HEK293T (cell line): ENCODE measurements at regions not wholly inside any gene's neighbourhood (a gene's known extent, or its start where the extent isn't known, plus 50 kb on each side); places are given as distances from the start of the nearest gene placed in this dataset.

Source experiments
- BHLHE40 ChIP-seq: fragments of 450-650 bp; IDR thresholded peaks from 2 replicates; pipeline ENCODE4 v1.6.1; 2016; ENCODE audit warnings: mild to moderate bottlenecking, moderate library complexity, borderline replicate concordance
- HDGF ChIP-seq: fragments of 450-650 bp; IDR thresholded peaks from 2 replicates; pipeline ENCODE4 v1.6.1; 2017; ENCODE audit warnings: antibody characterized with exemption, borderline replicate concordance
- NFRKB ChIP-seq: fragments of 450-650 bp; IDR thresholded peaks from 2 replicates; pipeline ENCODE4 v1.6.1; 2016; ENCODE audit warnings: mild to moderate bottlenecking, moderate library complexity
- SUZ12 ChIP-seq: fragments of 450-650 bp; IDR thresholded peaks from 2 replicates; pipeline ENCODE4 v1.6.1; 2016; ENCODE audit warnings: mild to moderate bottlenecking
- TARDBP ChIP-seq: fragments of 450-650 bp; IDR thresholded peaks from 2 replicates; pipeline ENCODE4 v1.6.1; 2016

- TF ChIP-seq NFRKB, result no peak
- no peak for TF ChIP-seq SUZ12
- no peak for TF ChIP-seq TARDBP
- no peak for TF ChIP-seq BHLHE40
- no peak for TF ChIP-seq HDGF
Measured at GRCh38 chr2:163794635-163795034, 58.8 kb upstream of the FIGN start.
